A673 (cell line): ENCODE measurements at regions not wholly inside any gene's neighbourhood (a gene's known extent, or its start where the extent isn't known, plus 50 kb on each side); places are given as distances from the start of the nearest gene placed in this dataset.

Experiments used
- BruUV-seq: library from RNA; stranded (reverse); fragments of 400-500 nt; replicated peaks from 2 replicates; lab custom pipeline; 2021; lab: Mats Ljungman, UMichigan
- CTCF ChIA-PET: fragments of 300-600 bp; sonication (Branson Sonifier 250); formaldehyde crosslinking; loops from one replicate; lab custom pipeline; 2022; ENCODE audit warnings: antibody characterized with exemption; lab: Charles Lee
- POLR2A ChIA-PET: fragments of 300-600 bp; sonication (Branson Sonifier 250); formaldehyde crosslinking; loops from one replicate; lab custom pipeline; 2022; ENCODE audit warnings: antibody characterized with exemption; ENCODE audit not compliant: low non-redundant PET; lab: Charles Lee
- DNase-seq: peaks from one replicate; pipeline ENCODE4 v3.0.0-alpha.2; 2015; ENCODE audit warnings: low spot score
- H3K27ac ChIP-seq: fragments of 200-600 bp; sonication (generic); 2 replicates; pipeline ENCODE4 v1.5.1; 2016; ENCODE audit warnings: mixed run types, low read depth, mild to moderate bottlenecking, mixed read lengths, antibody characterized with exemption, low read length; ENCODE audit not compliant: poor library complexity, severe bottlenecking
- H3K27me3 ChIP-seq: fragments of 200-600 bp; sonication (generic); replicated peaks from 2 replicates; pipeline ENCODE4 v1.6.1; 2017; ENCODE audit warnings: mixed run types, low read depth, mild to moderate bottlenecking, mixed read lengths, antibody characterized with exemption, low read length; ENCODE audit not compliant: insufficient read depth, poor library complexity
- H3K36me3 ChIP-seq: fragments of 200-600 bp; sonication (generic); 2 replicates; pipeline ENCODE4 v1.6.1; 2016; ENCODE audit warnings: mixed run types, mild to moderate bottlenecking, mixed read lengths, antibody characterized with exemption, low read length; ENCODE audit not compliant: insufficient read depth, poor library complexity, severe bottlenecking
- H3K4me1 ChIP-seq: fragments of 200-600 bp; sonication (generic); 2 replicates; pipeline ENCODE4 v1.6.1; 2017; ENCODE audit warnings: mixed run types, mild to moderate bottlenecking, mixed read lengths, antibody characterized with exemption, low read length; ENCODE audit not compliant: insufficient read depth, poor library complexity, severe bottlenecking
- H3K4me3 ChIP-seq: fragments of 200-600 bp; sonication (generic); 2 replicates; pipeline ENCODE4 v1.5.1; 2016; ENCODE audit warnings: low read depth, mixed run types, mild to moderate bottlenecking, mixed read lengths, low read length; ENCODE audit not compliant: poor library complexity, severe bottlenecking
- H3K9me3 ChIP-seq: fragments of 200-600 bp; sonication (generic); 2 replicates; pipeline ENCODE4 v1.6.1; 2016; ENCODE audit warnings: mixed run types, low read depth, mild to moderate bottlenecking, mixed read lengths, antibody characterized with exemption, low read length; ENCODE audit not compliant: poor library complexity, severe bottlenecking
- EZH2 ChIP-seq: fragments of 200-600 bp; sonication (generic); IDR thresholded peaks from 2 replicates; pipeline ENCODE4 v1.6.1; 2017; ENCODE audit warnings: borderline replicate concordance, low read depth, mild to moderate bottlenecking, mixed read lengths, antibody characterized with exemption, low read length; ENCODE audit not compliant: poor library complexity, severe bottlenecking
- intact Hi-C: fragments of 100-400 bp; cut with micrococcal nuclease; formaldehyde crosslinking; loops from one replicate; pipeline ENCODE4 v1.10.0; 2022; ENCODE audit not compliant: unreplicated experiment
- TF ChIP-seq, protein P1 (sequence below): fragments of 300-800, 200-600 bp; sonication (generic); conservative IDR thresholded peaks from 2 replicates; pipeline ENCODE4 v1.5.1; 2017; ENCODE audit warnings: low read depth, mild to moderate bottlenecking, antibody characterized with exemption, low read length, moderate library complexity, mixed read lengths

DNA sequence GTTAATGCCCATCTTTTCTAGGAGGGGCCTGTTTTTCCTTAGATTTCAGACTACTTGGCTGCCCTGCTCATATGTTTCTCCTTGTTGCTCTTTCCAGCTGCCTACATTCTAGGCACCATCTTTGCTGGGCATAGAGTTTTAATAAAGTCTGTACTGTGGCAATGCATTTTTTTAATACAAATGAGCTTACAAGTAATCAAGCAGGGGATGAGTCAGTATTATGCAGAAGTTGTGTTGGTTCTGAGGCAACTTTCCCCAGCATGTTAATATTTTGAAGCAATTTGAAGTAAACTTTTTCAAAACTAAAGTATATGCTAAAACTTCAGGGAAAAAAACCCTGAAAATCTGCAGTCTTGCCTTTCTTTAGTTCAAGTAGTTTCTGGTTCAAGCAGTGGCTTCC is 372.0 kb upstream of the GATB start:
- ChIA-PET POLR2A (interaction anchor here (0.8 kb wide), 1 partner anchor 228 kb away, joined by 3 read pairs; no protein-coding TSS in a partner anchor), CTCF (no interaction called here)
- Histone ChIP-seq H3K27me3 (no peaks in the 10 kb centered on the region), H3K9me3 (no peaks in the 10 kb centered on the region), H3K27ac (no peak overlapping the region), H3K4me3 (no peak overlapping the region), H3K4me1 (peaks cover 20% of the 10 kb centered on the region), H3K36me3 (no peaks in the 10 kb centered on the region)
- intact Hi-C loops = no loop called here
- DNase-seq = no peak
- no TSS peak for BruUV-seq
- TF ChIP-seq, protein P1, sequence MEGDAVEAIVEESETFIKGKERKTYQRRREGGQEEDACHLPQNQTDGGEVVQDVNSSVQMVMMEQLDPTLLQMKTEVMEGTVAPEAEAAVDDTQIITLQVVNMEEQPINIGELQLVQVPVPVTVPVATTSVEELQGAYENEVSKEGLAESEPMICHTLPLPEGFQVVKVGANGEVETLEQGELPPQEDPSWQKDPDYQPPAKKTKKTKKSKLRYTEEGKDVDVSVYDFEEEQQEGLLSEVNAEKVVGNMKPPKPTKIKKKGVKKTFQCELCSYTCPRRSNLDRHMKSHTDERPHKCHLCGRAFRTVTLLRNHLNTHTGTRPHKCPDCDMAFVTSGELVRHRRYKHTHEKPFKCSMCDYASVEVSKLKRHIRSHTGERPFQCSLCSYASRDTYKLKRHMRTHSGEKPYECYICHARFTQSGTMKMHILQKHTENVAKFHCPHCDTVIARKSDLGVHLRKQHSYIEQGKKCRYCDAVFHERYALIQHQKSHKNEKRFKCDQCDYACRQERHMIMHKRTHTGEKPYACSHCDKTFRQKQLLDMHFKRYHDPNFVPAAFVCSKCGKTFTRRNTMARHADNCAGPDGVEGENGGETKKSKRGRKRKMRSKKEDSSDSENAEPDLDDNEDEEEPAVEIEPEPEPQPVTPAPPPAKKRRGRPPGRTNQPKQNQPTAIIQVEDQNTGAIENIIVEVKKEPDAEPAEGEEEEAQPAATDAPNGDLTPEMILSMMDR = no peak
- TF ChIP-seq EZH2 = no peak

DNA sequence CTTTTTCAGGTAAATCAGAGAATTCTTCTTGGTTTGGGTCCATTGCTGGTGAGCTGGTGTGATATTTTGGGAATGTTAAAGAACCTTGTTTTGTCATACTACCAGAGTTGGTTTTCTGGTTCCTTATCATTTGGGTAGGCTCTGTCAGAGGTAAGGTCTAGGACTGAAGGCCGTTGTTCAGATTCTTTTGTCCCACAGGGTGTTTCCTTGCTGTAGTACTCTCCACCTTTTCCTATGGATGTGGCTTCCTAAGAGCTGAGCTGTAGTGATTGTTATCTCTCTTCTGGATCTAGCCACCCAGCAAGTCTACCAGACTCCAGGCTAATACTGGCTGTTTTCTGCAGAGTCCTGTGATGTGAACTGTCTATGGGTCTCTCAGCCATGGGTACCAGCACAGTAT is 367.5 kb upstream of the GATB start:
- Histone ChIP-seq H3K27ac (no peak overlapping the region), H3K4me1 (peaks cover 20% of the 10 kb centered on the region), H3K27me3 (no peaks in the 10 kb centered on the region), H3K4me3 (no peak overlapping the region), H3K9me3 (no peaks in the 10 kb centered on the region), H3K36me3 (no peaks in the 10 kb centered on the region)
- ChIA-PET CTCF (no interaction called here), POLR2A (no interaction called here)
- intact Hi-C loops = no loop called here
- BruUV-seq = no TSS peak
- TF ChIP-seq EZH2 = no peak
- TF ChIP-seq, protein P1 = no peak
- DNase-seq = no peak

DNA sequence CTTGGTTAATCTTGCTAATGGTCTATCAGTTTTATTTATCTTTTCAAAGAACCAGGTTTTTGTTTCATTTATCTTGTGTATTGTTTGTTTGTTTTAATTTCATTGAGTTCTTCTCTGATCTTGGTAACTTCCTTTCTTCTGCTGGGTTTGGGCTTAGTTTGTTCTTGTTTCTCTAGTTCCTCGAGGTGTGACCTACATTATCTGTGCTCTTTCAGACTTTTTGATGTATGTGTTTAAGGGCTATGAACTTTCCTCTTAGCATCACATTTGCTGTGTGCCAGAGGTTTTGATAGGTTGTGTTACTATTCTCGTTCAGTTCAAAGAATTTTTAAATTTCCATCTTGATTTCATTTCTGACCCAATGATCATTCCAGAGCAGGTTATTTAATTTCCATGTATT is 365.4 kb upstream of the GATB start:
- POLR2A ChIA-PET = no interaction called here
- H3K27ac ChIP-seq = no peak overlapping the region
- TF ChIP-seq, protein P1 = no peak
- no peak for TF ChIP-seq EZH2
- H3K4me3 ChIP-seq = no peak overlapping the region
- DNase-seq = no peak
- CTCF ChIA-PET = no interaction called here
- H3K9me3 ChIP-seq = peaks cover 7% of the 10 kb centered on the region
- no TSS peak for BruUV-seq
- no peaks in the 10 kb centered on the region for H3K27me3 ChIP-seq
- no peaks in the 10 kb centered on the region for H3K36me3 ChIP-seq
- peaks cover 7% of the 10 kb centered on the region for H3K4me1 ChIP-seq
- intact Hi-C loops = no loop called here
